GM21381 (cell line): ENCODE measurements at regions not wholly inside any gene's neighbourhood (a gene's known extent, or its start where the extent isn't known, plus 50 kb on each side); places are given as distances from the start of the nearest gene placed in this dataset.

Experiments used
- ATAC-seq: cut with Tn5 transposase; IDR thresholded peaks from one replicate; pipeline ENCODE4 v1.9.1; 2021; ENCODE audit warnings: mild to moderate bottlenecking, moderate library complexity; ENCODE audit not compliant: unreplicated experiment

DNA sequence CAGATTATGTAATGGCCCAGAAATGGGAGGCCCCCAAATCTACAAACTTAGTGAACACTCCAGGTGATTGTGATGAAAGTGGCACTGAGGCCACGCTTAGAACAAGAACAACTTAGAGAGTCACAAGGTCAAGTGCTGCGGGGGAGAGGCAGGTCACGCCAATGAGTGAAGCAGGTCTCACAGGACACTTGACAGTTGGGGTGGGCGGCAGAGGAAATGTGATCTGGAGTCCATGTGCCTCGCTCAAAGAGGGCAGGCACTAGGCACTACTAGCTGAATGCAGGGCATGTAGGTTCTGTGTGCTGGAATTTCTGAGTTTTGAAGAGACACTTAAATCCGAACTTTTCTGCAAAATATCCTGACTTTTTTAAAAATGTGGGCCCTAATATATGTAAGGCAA, 193.2 kb upstream of the RORB start:
- no peak for ATAC-seq

GRCh38 chr9:74304598-74304997, 192.5 kb upstream of the RORB start:
- no peak for ATAC-seq

- ATAC-seq: no peak
Observed at GRCh38 chr9:74309654-74310053, 187.5 kb upstream of the RORB start.

- no peak for ATAC-seq
Observed at GRCh38 chr9:74317235-74317634, 179.9 kb upstream of the RORB start.

- ATAC-seq: no peak
Observed at GRCh38 chr9:74321396-74321795, 175.7 kb upstream of the RORB start.

DNA sequence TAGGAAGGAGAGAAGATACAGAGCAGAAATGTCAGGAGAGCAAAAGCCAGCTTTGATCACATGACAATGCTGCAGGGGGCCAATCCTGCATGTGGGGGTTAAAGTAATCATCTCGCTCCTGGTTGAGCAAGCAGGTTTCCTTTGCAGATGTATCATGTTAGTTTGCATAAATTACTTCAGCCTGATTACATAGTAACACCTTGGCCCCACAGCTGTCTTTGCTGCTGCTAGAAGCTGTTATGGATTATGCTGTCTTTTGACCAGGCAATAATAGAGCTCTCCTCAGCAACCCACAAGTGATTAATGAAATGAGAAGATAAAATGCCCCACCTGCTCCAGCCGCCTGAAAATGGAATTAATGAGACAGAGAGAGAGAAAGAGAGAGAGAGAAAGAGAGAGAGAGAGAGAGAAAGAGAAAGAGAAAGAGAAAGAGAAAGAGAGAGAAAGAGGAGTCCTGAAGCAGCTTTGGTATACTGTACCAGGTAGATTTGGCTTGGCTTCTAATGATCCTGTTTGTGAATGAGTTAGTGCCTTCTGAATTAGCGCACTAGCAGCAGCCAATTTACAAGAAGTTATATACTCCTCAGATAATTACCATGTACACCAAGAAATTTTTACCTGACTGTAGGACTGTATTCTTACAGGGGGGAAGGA, 174.3 kb upstream of the RORB start:
- ATAC-seq: no peak

- ATAC-seq: no peak
Observed at GRCh38 chr9:74330487-74331214, 166.5 kb upstream of the RORB start.

GRCh38 chr9:74331607-74332006, 165.5 kb upstream of the RORB start:
- no peak for ATAC-seq

- ATAC-seq: no peak
Observed at GRCh38 chr9:74333384-74334032, 163.6 kb upstream of the RORB start.

GRCh38 chr9:74334271-74334670, 162.9 kb upstream of the RORB start:
- ATAC-seq: no peak

GRCh38 chr9:74336161-74336560, 161.0 kb upstream of the RORB start:
- no peak for ATAC-seq

- ATAC-seq: no peak
Observed at GRCh38 chr9:74348777-74349176, 148.4 kb upstream of the RORB start.

- no peak for ATAC-seq
Observed at GRCh38 chr9:74355107-74355506, 142.0 kb upstream of the RORB start.

DNA sequence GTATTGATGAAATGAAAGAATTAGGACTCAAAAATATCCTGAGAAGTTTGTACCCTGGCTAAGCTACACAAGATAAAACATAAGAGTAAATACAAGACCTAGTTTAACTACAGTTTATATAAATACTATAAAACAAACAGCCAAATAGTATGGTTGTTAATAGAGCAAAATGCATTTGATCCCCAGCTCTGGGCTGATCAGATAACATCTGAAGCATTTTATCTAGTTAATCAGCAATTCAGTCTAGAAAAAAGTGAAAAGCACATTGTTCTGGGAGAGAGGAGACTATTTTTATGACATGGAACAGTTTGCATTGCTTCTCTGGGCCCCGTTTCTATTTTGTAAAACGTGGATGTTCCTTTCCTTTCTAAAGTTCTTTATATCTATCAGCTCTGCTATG, 139.6 kb upstream of the RORB start:
- ATAC-seq: no peak

GRCh38 chr9:74358959-74359358, 138.2 kb upstream of the RORB start:
- ATAC-seq: no peak

GRCh38 chr9:74361508-74361907, 135.6 kb upstream of the RORB start:
- no peak for ATAC-seq

DNA sequence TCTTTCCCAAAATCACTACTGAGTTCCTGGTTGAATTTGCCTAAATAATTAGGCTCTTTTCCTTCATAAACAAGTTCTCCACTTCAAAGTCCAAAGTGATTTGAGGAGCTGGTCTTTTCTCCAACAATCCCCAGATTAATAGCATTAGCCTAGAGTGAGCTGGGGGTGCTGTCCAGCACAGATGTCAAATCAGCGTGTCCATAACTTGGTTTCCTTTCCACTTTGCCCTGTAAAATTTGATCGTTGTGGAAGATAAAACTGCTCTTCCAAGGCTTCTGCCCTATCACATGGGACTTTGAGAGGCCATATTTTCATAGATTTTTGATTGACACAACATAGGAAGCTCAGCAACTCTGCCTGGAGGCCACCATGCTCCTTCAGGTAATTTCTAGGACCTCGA, 134.7 kb upstream of the RORB start:
- no peak for ATAC-seq

DNA sequence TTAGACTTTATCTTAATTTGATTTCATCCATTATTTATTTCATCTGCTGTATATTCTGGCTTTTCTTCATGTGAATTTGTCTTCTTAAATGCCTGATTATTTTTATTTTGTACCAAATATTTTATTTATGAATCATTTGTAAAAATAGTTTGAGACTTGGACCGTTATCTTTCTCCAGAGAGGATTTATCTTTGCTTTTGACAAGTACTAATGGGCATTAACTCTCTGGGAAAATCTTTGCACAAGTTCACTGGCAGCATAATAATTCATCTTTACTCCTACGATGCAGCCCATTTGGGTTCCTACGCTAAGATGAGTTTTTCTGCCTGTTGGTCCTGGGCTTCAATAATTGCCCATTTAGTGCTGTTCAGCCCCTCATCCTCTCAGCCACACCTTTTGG, 131.0 kb upstream of the RORB start:
- ATAC-seq: no peak

DNA sequence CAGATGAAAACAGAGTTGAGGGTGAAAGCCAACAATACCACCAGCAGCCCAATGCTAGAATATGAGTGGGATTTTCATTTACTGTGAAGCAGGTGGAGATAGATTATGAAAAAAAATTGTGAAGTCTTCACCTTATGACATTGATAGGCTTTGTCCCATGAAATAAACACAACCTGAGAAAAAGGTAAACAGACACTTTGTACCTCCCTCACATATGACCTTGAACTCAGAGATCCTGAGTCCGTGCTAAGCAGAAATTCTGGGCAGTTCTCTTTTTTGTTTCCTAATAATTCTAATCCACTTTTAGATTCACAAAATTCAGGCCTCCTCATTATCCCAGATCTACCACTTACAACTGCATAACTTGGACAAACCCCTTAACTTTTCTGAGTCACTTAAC, 127.3 kb upstream of the RORB start:
- no peak for ATAC-seq

DNA sequence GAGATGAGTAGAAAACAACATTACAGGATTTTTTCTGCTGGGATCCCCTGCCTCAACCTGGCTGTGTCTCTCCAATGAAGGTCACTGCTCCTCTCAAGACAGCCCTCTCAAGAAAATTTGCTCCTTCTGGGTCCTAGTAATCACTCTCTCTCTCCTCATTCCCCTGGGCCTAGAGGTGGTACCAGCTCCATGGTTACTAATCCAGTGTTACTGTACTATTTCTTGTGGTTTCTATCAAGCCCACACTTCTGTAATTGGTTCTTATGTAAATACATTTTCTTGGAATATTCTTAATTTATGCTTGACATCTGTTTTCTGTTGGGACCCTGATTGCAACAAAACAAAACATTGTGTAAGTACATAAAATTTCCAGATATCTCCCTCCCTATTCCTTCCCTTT, 123.8 kb upstream of the RORB start:
- no peak for ATAC-seq

DNA sequence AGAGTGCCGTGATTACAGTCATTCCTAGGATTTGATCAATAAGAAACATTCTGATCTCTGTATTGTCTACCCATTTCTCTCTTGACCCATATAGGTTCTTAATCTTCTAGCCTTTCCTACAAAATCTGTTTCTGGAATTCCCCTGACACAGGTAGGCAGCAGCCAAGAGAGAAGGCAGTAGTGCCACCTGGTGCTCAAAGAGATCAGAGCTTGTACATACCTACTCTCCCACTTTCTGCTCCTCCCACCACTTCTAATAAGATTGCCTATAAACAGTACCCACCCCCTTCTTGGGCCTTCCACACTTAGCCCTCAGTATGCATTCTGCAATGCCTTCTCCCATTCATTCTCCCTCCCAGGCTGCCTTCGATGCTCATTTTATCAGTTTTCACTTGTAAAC, 117.4 kb upstream of the RORB start:
- no peak for ATAC-seq

GRCh38 chr9:74391816-74392215, 105.3 kb upstream of the RORB start:
- no peak for ATAC-seq
